ENCODE measurements at regions not wholly inside any gene's neighbourhood (a gene's known extent, or its start where the extent isn't known, plus 50 kb on each side); places are given as distances from the start of the nearest gene placed in this dataset.

DNA sequence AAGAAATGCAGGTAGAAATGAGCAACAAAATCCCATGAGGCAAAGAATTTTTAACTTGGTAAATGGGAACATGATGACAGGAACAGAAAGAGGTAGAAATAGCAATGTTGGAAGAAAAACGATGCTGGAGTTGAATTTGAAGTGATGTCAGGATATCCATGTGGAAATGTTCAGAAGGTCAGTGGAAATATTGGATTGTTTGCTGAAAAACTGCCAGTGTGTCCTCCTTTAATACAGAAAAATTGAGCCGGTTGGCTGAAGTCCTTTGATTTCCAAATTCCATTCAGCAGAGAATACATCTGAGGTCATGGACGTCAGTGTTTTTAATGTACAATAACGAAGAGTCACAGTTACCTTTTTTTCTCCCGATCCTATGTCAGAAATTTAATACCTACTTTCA lies 110.0 kb upstream of the DMAC1 start:
- no peaks in the 10 kb centered on the region for H3K36me3 ChIP-seq (ENCODE audit: control insufficient read depth, insufficient read depth, low read length)
- POLR2A ChIA-PET, result no interaction called here
- Mint-ChIP-seq H3K4me1 (ENCODE audit: low read depth, unreplicated experiment) (peaks cover 6% of the 10 kb centered on the region), H3K36me3 (ENCODE audit: insufficient read depth, unreplicated experiment) (peaks cover 5% of the 10 kb centered on the region), H3K27ac (ENCODE audit: unreplicated experiment) (no peak overlapping the region), H3K4me3 (ENCODE audit: unreplicated experiment) (no peak overlapping the region), H3K27me3 (ENCODE audit: insufficient read depth, unreplicated experiment) (no peaks in the 10 kb centered on the region), H3K9me3 (ENCODE audit: unreplicated experiment) (no peaks in the 10 kb centered on the region)
- H3K4me1 ChIP-seq, result no peaks in the 10 kb centered on the region
- DNase-seq, result no peak
- no peaks in the 10 kb centered on the region for H3K9me3 ChIP-seq
- H3K4me3 ChIP-seq (ENCODE audit: low read depth, low read length), result no peak overlapping the region
- TF ChIP-seq, protein P1, sequence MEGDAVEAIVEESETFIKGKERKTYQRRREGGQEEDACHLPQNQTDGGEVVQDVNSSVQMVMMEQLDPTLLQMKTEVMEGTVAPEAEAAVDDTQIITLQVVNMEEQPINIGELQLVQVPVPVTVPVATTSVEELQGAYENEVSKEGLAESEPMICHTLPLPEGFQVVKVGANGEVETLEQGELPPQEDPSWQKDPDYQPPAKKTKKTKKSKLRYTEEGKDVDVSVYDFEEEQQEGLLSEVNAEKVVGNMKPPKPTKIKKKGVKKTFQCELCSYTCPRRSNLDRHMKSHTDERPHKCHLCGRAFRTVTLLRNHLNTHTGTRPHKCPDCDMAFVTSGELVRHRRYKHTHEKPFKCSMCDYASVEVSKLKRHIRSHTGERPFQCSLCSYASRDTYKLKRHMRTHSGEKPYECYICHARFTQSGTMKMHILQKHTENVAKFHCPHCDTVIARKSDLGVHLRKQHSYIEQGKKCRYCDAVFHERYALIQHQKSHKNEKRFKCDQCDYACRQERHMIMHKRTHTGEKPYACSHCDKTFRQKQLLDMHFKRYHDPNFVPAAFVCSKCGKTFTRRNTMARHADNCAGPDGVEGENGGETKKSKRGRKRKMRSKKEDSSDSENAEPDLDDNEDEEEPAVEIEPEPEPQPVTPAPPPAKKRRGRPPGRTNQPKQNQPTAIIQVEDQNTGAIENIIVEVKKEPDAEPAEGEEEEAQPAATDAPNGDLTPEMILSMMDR (IDR thresholded peaks at IDR 0.05; ENCODE audit: insufficient read depth in 1 of 2, low read depth in 1 of 2, low read length in 1 of 2, severe bottlenecking in 1 of 2, unreplicated experiment in 1 of 2), result no peak
- H3K27me3 ChIP-seq (replicated peaks; ENCODE audit: control insufficient read depth, insufficient read depth, low read length), result no peaks in the 10 kb centered on the region
- intact Hi-C loops (cut with micrococcal nuclease; ENCODE audit: unreplicated experiment), result no loop called here
- CTCF ChIA-PET, result no interaction called here
- no TSS peak for BruUV-seq (replicated peaks)

GRCh38 chr9:7907551-7908337 lies 108.2 kb upstream of the DMAC1 start:
- Histone ChIP-seq H3K4me3 (ENCODE audit: low read depth, low read length) (no peak overlapping the region), H3K9me3 (peaks cover 9% of the 10 kb centered on the region), H3K36me3 (ENCODE audit: control insufficient read depth, insufficient read depth, low read length) (no peaks in the 10 kb centered on the region), H3K27me3 (replicated peaks; ENCODE audit: control insufficient read depth, insufficient read depth, low read length) (no peaks in the 10 kb centered on the region), H3K4me1 (peaks cover 10% of the 10 kb centered on the region)
- intact Hi-C loops (cut with micrococcal nuclease; ENCODE audit: unreplicated experiment), result no loop called here
- CTCF ChIA-PET, result no interaction called here
- Mint-ChIP-seq H3K9me3 (ENCODE audit: unreplicated experiment) (no peaks in the 10 kb centered on the region), H3K27ac (ENCODE audit: unreplicated experiment) (no peak overlapping the region), H3K4me1 (ENCODE audit: low read depth, unreplicated experiment) (peaks cover 6% of the 10 kb centered on the region), H3K27me3 (ENCODE audit: insufficient read depth, unreplicated experiment) (no peaks in the 10 kb centered on the region), H3K4me3 (ENCODE audit: unreplicated experiment) (no peak overlapping the region), H3K36me3 (ENCODE audit: insufficient read depth, unreplicated experiment) (peaks cover 5% of the 10 kb centered on the region)
- no TSS peak for BruUV-seq (replicated peaks)
- POLR2A ChIA-PET, result no interaction called here
- DNase-seq, result no peak
- TF ChIP-seq, protein P1 (IDR thresholded peaks at IDR 0.05; ENCODE audit: insufficient read depth in 1 of 2, low read depth in 1 of 2, low read length in 1 of 2, severe bottlenecking in 1 of 2, unreplicated experiment in 1 of 2), result no peak

DNA sequence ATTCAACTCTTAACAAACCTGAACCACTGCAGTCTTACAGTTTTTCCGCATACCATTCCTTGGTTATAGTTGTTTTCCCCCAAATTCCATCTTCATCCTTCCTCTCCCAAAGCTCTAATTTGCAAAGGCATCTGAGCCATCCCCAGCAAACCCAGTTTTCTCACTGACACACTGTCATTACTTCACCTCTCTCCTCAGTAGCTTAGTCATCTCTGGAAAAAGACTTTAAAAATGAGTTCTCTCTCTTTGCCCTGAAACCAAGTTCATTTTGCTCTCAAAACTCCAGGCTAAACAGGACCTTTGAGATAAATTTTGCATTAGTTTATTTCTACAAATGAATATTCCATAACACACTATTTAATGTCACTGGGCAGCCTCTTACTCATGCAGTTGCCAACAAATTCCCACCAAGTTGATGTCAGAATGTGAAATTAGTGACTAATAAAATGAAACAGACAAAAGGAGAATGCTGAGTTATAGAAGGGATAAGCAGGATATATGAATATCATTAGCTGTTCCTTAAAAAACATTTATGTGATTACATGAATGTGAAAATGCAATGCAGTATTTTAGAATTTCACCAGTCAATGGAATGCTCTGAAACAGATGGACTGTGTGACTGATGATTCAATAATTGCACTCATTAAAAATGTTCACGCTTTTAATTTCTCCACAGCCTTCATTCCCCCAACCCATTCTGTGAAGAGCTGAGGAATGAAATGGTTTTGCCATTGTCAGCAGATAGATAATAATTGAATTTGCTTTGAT lies 107.4 kb upstream of the DMAC1 start:
- peaks cover 5% of the 10 kb centered on the region for H3K36me3 Mint-ChIP-seq (ENCODE audit: insufficient read depth, unreplicated experiment)
- intact Hi-C loops (cut with micrococcal nuclease; ENCODE audit: unreplicated experiment), result no loop called here
- H3K36me3 ChIP-seq (ENCODE audit: control insufficient read depth, insufficient read depth, low read length), result no peaks in the 10 kb centered on the region
- no peak overlapping the region for H3K4me3 Mint-ChIP-seq (ENCODE audit: unreplicated experiment)
- peaks cover 18% of the 10 kb centered on the region for H3K4me1 ChIP-seq
- H3K9me3 Mint-ChIP-seq (ENCODE audit: unreplicated experiment), result no peaks in the 10 kb centered on the region
- ChIA-PET CTCF (no interaction called here), POLR2A (no interaction called here)
- peaks cover 6% of the 10 kb centered on the region for H3K4me1 Mint-ChIP-seq (ENCODE audit: low read depth, unreplicated experiment)
- no peak overlapping the region for H3K27ac Mint-ChIP-seq (ENCODE audit: unreplicated experiment)
- H3K9me3 ChIP-seq, result peaks cover 9% of the 10 kb centered on the region
- TF ChIP-seq, protein P1 (IDR thresholded peaks at IDR 0.05; ENCODE audit: insufficient read depth in 1 of 2, low read depth in 1 of 2, low read length in 1 of 2, severe bottlenecking in 1 of 2, unreplicated experiment in 1 of 2), result no peak
- no peaks in the 10 kb centered on the region for H3K27me3 ChIP-seq (replicated peaks; ENCODE audit: control insufficient read depth, insufficient read depth, low read length)
- BruUV-seq (replicated peaks), result no TSS peak
- no peak overlapping the region for H3K4me3 ChIP-seq (ENCODE audit: low read depth, low read length)
- H3K27me3 Mint-ChIP-seq (ENCODE audit: insufficient read depth, unreplicated experiment), result no peaks in the 10 kb centered on the region
- no peak for DNase-seq
